Bronchial epithelial cell (primary cell): ENCODE measurements at regions not wholly inside any gene's neighbourhood (a gene's known extent, or its start where the extent isn't known, plus 50 kb on each side); places are given as distances from the start of the nearest gene placed in this dataset.

Experiments used
- DNase-seq: peaks from one replicate; pipeline ENCODE4 v3.0.0-alpha.2; 2010; ENCODE audit warnings: low read depth
- FAIRE-seq: peaks from 2 replicates; lab custom pipeline; 2011; peaks lifted over from hg19 to GRCh38; lab: Jason Lieb, UNC
- H3K27me3 ChIP-seq: 2 replicates; pipeline ENCODE4 v1.5.1; 2011; ENCODE audit warnings: low read length; ENCODE audit not compliant: control insufficient read depth, insufficient read depth
- H3K36me3 ChIP-seq: 2 replicates; pipeline ENCODE4 v1.5.1; 2011; ENCODE audit warnings: low read length; ENCODE audit not compliant: control insufficient read depth, insufficient read depth
- H3K4me3 ChIP-seq: 2 replicates; pipeline ENCODE4 v1.5.1; 2011; ENCODE audit warnings: mild to moderate bottlenecking, low read depth, low read length, control low read depth
- TF ChIP-seq, protein P1 (sequence below): IDR thresholded peaks from 2 replicates; pipeline ENCODE4 v1.5.1; 2011; ENCODE audit warnings: mild to moderate bottlenecking, moderate library complexity, low read length, control low read depth, inconsistent platforms; ENCODE audit not compliant: insufficient read depth, severe bottlenecking

- no peaks in the 10 kb centered on the region for H3K27me3 ChIP-seq
- FAIRE-seq (no peak), DNase-seq (no peak)
- TF ChIP-seq, protein P1, sequence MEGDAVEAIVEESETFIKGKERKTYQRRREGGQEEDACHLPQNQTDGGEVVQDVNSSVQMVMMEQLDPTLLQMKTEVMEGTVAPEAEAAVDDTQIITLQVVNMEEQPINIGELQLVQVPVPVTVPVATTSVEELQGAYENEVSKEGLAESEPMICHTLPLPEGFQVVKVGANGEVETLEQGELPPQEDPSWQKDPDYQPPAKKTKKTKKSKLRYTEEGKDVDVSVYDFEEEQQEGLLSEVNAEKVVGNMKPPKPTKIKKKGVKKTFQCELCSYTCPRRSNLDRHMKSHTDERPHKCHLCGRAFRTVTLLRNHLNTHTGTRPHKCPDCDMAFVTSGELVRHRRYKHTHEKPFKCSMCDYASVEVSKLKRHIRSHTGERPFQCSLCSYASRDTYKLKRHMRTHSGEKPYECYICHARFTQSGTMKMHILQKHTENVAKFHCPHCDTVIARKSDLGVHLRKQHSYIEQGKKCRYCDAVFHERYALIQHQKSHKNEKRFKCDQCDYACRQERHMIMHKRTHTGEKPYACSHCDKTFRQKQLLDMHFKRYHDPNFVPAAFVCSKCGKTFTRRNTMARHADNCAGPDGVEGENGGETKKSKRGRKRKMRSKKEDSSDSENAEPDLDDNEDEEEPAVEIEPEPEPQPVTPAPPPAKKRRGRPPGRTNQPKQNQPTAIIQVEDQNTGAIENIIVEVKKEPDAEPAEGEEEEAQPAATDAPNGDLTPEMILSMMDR: no peak
- no peaks in the 10 kb centered on the region for H3K36me3 ChIP-seq
- H3K4me3 ChIP-seq: no peak overlapping the region
These were observed 53.4 kb downstream of the PTCHD4 start for GRCh38 chr6:48057601-48058000.

GRCh38 chr6:48048451-48049146, 62.4 kb downstream of the PTCHD4 start:
- TF ChIP-seq, protein P1: no peak
- H3K27me3 ChIP-seq: no peaks in the 10 kb centered on the region
- no peaks in the 10 kb centered on the region for H3K36me3 ChIP-seq
- DNase-seq: no peak
- FAIRE-seq: no peak
- H3K4me3 ChIP-seq: no peak overlapping the region

GRCh38 chr6:48041894-48042293, 69.1 kb downstream of the PTCHD4 start:
- Histone ChIP-seq H3K27me3 (no peaks in the 10 kb centered on the region), H3K4me3 (no peak overlapping the region), H3K36me3 (no peaks in the 10 kb centered on the region)
- TF ChIP-seq, protein P1: no peak
- DNase-seq: no peak
- FAIRE-seq: no peak

- DNase-seq (no peak), FAIRE-seq (no peak)
- H3K27me3 ChIP-seq: no peaks in the 10 kb centered on the region
- no peak overlapping the region for H3K4me3 ChIP-seq
- TF ChIP-seq, protein P1: no peak
- H3K36me3 ChIP-seq: no peaks in the 10 kb centered on the region
These were observed 73.1 kb downstream of the PTCHD4 start for GRCh38 chr6:48037946-48038345.

GRCh38 chr6:48036316-48036715, 74.7 kb downstream of the PTCHD4 start:
- Histone ChIP-seq H3K4me3 (no peak overlapping the region), H3K36me3 (no peaks in the 10 kb centered on the region), H3K27me3 (no peaks in the 10 kb centered on the region)
- FAIRE-seq: no peak
- TF ChIP-seq, protein P1: no peak
- peak; percentile 4 for DNase-seq

GRCh38 chr6:48032151-48032550, 78.8 kb downstream of the PTCHD4 start:
- no peaks in the 10 kb centered on the region for H3K27me3 ChIP-seq
- peak; percentile 77 for DNase-seq
- no peak for FAIRE-seq
- H3K36me3 ChIP-seq: no peaks in the 10 kb centered on the region
- TF ChIP-seq, protein P1: no peak
- H3K4me3 ChIP-seq: no peak overlapping the region
